Ishikawa (cell line): ENCODE measurements at regions not wholly inside any gene's neighbourhood (a gene's known extent, or its start where the extent isn't known, plus 50 kb on each side); places are given as distances from the start of the nearest gene placed in this dataset.

Experiments used
- EGR1 ChIP-seq: IDR thresholded peaks from 2 replicates; pipeline ENCODE4 v1.6.1; 2012
- EP300 ChIP-seq: IDR thresholded peaks from 2 replicates; pipeline ENCODE4 v1.6.1; 2012; ENCODE audit warnings: borderline replicate concordance
- FOXM1 ChIP-seq: IDR thresholded peaks from 2 replicates; pipeline ENCODE4 v1.6.1; 2012; ENCODE audit warnings: low read depth, borderline replicate concordance
- RAD21 ChIP-seq: IDR thresholded peaks from 2 replicates; pipeline ENCODE4 v1.6.1; 2012; ENCODE audit warnings: low read depth
- TAF1 ChIP-seq: IDR thresholded peaks from 2 replicates; pipeline ENCODE4 v1.6.1; 2012; ENCODE audit warnings: low read depth, mild to moderate bottlenecking
- TCF12 ChIP-seq: IDR thresholded peaks from 2 replicates; pipeline ENCODE4 v1.6.1; 2012; ENCODE audit warnings: low read depth
- TEAD4 ChIP-seq: IDR thresholded peaks from 2 replicates; pipeline ENCODE4 v1.6.1; 2012
- YY1 ChIP-seq: IDR thresholded peaks from 2 replicates; pipeline ENCODE4 v1.6.1; 2012; ENCODE audit warnings: low read depth
- ZBTB7A ChIP-seq: IDR thresholded peaks from 2 replicates; pipeline ENCODE4 v1.6.1; 2012; ENCODE audit warnings: low read depth
- TF ChIP-seq, protein P1 (sequence below): IDR thresholded peaks from 2 replicates; pipeline ENCODE4 v1.6.1; 2012; ENCODE audit warnings: low read depth, mild to moderate bottlenecking

- TF ChIP-seq YY1: no peak
- TF ChIP-seq ZBTB7A: no peak
- TF ChIP-seq TAF1: no peak
- TF ChIP-seq EGR1: no peak
- TF ChIP-seq EP300: no peak
- no peak for TF ChIP-seq RAD21
- TF ChIP-seq TEAD4: no peak
- no peak for TF ChIP-seq TCF12
- TF ChIP-seq FOXM1: no peak
- TF ChIP-seq, protein P1, sequence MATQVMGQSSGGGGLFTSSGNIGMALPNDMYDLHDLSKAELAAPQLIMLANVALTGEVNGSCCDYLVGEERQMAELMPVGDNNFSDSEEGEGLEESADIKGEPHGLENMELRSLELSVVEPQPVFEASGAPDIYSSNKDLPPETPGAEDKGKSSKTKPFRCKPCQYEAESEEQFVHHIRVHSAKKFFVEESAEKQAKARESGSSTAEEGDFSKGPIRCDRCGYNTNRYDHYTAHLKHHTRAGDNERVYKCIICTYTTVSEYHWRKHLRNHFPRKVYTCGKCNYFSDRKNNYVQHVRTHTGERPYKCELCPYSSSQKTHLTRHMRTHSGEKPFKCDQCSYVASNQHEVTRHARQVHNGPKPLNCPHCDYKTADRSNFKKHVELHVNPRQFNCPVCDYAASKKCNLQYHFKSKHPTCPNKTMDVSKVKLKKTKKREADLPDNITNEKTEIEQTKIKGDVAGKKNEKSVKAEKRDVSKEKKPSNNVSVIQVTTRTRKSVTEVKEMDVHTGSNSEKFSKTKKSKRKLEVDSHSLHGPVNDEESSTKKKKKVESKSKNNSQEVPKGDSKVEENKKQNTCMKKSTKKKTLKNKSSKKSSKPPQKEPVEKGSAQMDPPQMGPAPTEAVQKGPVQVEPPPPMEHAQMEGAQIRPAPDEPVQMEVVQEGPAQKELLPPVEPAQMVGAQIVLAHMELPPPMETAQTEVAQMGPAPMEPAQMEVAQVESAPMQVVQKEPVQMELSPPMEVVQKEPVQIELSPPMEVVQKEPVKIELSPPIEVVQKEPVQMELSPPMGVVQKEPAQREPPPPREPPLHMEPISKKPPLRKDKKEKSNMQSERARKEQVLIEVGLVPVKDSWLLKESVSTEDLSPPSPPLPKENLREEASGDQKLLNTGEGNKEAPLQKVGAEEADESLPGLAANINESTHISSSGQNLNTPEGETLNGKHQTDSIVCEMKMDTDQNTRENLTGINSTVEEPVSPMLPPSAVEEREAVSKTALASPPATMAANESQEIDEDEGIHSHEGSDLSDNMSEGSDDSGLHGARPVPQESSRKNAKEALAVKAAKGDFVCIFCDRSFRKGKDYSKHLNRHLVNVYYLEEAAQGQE: no peak
Measured at GRCh38 chr12:81998761-81999378, 239.7 kb upstream of the PPFIA2 start.
